HG03025 (cell line): ENCODE measurements at regions not wholly inside any gene's neighbourhood (a gene's known extent, or its start where the extent isn't known, plus 50 kb on each side); places are given as distances from the start of the nearest gene placed in this dataset.

Source experiments
- ATAC-seq: cut with Tn5 transposase; IDR thresholded peaks from one replicate; pipeline ENCODE4 v1.9.1; 2021; ENCODE audit warnings: mild to moderate bottlenecking, moderate library complexity; ENCODE audit not compliant: unreplicated experiment, low FRiP score

DNA sequence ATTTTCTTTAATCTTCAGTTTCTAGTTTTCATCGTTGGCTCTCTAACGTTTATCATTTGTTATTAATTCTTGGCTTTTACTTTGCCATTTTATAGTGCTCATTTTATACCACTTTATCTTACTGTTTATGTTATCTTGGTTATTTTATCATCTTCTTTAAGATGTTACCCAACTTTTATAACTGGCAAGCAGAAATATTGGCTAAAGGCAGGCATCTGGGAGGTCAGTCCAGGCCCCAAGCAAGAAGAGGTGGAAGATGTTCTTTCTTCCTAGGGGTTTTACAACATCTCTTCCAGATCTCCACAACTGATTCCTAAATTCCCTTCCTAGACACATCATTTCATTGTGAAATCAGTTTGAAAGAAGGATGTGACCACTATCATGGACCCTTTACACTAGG is 208.1 kb downstream of the AHR start:
- ATAC-seq: no peak

DNA sequence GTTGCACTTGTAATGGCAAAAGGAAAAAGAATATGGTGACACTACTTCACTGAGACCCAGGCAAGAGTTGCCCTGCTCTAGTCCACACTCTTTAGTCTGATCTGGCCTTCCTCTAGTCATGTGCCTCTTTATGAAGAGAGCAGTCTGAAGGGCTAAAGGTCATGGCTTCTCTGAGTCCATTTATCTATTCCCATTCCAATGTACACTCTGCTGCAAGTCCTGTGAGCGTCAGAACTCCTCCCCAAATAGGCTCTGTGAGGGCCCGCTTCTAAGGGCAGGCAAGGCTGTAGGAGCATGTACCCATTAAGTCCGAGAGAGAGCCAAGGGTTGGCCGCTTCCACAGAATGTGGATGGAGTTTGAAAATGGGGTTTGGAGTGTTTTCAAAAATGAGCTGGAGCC is 209.3 kb downstream of the AHR start:
- ATAC-seq: no peak

DNA sequence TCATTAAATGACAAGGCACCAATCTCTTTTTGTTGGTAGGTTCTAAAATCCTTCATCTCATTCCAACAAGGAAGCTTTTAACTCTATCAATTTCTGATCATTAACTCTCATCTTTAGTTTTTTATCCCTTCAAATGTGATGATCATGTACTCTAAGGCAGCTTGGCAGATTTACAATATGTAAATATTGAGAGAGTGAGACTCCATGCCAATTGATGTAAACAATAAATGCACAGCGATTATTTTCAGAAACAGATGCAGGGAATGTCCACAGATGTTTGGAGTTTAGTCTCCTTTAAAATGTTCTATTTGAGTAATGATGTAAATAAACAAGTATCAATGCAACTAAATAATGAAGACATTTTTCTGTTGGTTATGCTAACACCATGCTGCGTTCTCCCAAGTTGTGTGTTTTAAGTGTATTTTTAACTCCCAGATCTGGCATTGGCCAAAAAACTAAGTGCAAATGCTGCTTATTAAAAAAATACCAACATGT is 213.8 kb downstream of the AHR start:
- ATAC-seq: no peak

DNA sequence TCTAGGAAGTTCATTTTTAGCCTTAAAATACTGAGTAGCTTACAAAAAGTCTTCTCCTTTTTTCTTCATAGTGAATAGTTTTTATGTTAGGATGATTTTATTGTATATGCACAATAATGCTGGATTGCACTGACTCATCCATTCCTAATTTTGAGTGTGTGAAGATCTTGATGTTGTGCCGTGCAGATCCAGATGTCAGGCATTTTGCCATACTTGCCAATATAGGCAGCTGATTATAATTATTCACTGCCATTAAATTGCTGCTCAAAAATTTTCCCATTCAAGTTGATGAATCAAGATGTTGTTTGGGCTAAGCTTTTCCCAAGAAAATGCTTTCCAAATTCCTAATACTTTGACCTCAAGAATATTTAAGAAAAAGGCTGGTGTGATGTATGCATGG is 218.3 kb downstream of the AHR start:
- ATAC-seq: no peak

GRCh38 chr7:17520941-17521340 is 222.5 kb downstream of the AHR start:
- ATAC-seq: no peak

GRCh38 chr7:17521437-17521836 is 223.0 kb downstream of the AHR start:
- no peak for ATAC-seq

DNA sequence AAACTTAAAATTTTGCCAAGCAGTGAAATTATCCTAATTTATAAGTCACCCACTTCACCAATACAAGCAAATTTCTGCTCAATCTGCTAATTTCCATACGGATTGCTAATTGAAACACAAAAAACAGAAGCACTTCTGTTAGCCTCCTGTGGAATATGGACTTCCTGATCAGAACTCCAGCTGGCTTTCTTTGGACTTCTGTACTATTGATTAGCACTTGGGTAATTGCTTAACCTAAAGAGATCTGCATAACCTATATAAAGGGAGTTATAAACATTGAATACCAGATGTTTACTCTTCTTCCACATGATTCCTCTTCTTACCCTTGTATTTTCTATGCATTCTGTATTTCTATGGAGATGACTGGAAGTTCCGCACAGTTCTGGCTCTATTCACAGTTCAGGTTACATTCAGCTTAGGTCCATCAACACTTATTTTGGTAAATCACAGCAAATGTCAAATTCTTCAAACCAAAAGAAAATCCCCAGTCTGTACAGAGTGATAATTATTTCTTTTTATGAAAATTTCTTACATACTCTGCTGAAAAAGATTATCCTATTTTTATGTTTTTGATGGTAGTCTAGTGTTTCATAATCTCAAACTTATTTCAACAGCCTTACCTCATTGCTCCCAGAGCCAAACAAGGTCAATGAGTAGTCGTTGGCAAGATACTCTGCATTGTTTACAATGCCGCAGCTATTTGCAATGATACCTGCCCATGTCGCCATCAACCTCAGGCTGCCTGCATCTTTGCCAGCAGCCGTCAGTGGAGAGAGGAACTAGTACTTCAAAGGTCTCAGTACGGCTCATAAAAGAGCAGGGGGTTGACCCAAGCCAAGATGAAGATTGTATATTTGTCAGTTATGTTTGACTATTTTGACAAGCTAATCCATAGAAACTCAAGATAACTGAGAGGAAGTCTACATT is 225.6 kb downstream of the AHR start:
- no peak for ATAC-seq

GRCh38 chr7:17524746-17525145 is 226.3 kb downstream of the AHR start:
- ATAC-seq: no peak

GRCh38 chr7:17526621-17527020 is 228.2 kb downstream of the AHR start:
- ATAC-seq: no peak

DNA sequence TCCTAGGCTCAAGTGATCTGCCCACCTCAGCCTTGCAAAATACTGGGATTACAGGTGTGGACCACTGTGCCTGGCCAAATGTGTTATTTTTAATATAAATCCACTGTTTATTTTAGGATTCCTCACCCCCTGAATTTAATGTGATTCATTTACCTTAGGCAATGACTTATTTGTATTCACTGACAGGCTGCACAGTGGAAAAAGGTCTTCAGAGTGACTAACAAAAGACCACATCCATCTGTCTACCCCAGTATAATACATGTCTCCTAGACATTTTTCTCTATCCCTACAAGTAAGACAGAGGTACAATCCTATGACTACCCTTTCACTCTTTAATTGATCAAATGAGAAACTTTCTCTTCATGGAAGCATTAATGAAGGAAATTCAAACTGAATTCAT is 230.2 kb downstream of the AHR start:
- no peak for ATAC-seq

- no peak for ATAC-seq
Observed at GRCh38 chr7:17530244-17530643, 231.8 kb downstream of the AHR start.

- no peak for ATAC-seq
Observed at GRCh38 chr7:17530741-17531421, 232.4 kb downstream of the AHR start.

DNA sequence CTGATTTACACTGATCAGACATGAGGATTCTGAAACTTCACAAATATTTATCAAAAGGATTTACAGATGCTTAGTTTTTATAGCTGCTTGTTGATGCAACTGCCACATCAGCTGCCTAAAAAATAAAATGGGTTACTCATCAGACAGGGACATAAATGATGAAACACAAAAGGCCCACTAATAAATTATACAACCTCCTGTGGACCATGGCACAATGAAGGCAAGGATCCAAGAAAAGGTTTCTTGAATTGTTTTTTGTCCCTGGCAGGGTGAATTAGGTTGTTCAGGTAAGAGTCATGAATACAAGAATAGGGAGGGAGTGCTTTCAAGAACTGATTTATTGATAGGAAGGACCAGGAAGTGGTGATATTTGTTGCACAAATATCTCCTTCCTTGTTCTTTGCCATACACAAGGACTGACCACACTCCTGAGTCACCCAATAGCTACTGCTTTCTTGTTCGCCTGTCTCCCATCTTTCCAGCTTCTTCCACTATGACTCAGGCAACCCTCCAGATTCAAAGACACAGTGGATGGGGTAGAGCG is 234.5 kb downstream of the AHR start:
- ATAC-seq: no peak

GRCh38 chr7:17534348-17534747 is 235.9 kb downstream of the AHR start:
- no peak for ATAC-seq

- no peak for ATAC-seq
Observed at GRCh38 chr7:17535776-17536175, 237.3 kb downstream of the AHR start.

- ATAC-seq: no peak
Observed at GRCh38 chr7:17544401-17544800, 245.9 kb downstream of the AHR start.

- ATAC-seq: no peak
Observed at GRCh38 chr7:17545348-17545747, 246.9 kb downstream of the AHR start.

DNA sequence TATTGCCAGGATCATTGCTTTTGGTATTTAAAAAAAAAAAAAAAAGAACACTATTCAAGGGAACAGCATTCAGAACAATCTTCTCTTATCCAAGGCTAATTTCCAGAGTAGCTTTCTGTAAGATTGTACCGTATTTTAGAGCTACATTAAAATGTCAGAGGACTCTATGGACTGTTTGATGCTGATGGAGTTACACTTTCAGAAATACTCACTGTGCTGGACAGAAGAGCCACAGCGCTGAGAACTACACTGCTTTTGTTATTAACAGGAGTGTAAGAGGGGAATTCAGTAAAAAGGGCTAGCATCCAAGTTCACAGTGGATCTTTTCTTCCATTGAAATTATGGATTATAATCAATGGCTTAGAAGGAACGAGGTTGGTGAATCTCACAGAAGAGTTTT is 247.7 kb downstream of the AHR start:
- ATAC-seq: no peak

GRCh38 chr7:17546592-17546991 is 248.1 kb downstream of the AHR start:
- no peak for ATAC-seq

DNA sequence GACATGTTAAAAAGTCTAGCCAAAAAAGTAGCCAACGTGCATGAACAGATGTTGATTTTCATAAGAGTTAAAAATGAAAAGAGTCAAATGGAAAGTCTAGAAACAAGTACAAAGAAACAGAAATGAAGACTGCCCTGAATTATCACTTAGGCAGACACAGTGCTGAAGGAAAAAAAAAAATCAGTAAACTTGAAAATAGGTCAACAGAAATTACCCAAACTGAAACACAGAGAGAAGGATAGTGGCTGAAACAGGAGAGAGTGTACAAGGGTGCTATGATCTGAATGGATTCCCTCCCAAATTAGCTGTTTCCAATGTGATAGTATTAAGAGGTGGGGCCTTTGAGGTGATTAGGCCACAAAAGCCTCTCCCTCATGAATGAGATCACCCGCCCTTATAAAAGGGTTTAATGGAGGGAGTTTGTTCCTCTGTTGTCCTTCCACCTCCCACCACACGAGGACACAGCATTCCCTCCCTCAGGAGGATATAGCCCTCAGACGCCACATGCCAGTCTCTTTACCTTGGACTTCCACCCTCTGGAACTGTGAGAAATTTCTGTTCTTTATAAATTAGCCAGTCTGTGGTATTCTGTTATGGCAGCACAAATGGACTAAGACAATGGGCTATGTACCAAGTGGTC is 249.7 kb downstream of the AHR start:
- ATAC-seq: peak; percentile 70

- ATAC-seq: no peak
Observed at GRCh38 chr7:17549406-17549805, 251.0 kb downstream of the AHR start.
